H1 (cell line): ENCODE measurements at regions not wholly inside any gene's neighbourhood (a gene's known extent, or its start where the extent isn't known, plus 50 kb on each side); places are given as distances from the start of the nearest gene placed in this dataset.

Experiments used
- CTCF ChIA-PET: fragments of 300-600 bp; sonication (Branson Sonifier 250); formaldehyde crosslinking; loops from one replicate; lab custom pipeline; 2021; ENCODE audit not compliant: partially characterized antibody; lab: Charles Lee
- POLR2A ChIA-PET: fragments of 300-600 bp; sonication (Branson Sonifier 250); formaldehyde crosslinking; loops from one replicate; lab custom pipeline; 2021; ENCODE audit warnings: inconsistent platforms; ENCODE audit not compliant: partially characterized antibody; lab: Charles Lee
- DNase-seq, 2 experiments: peaks; one replicate each; pipeline versions ENCODE4 v3.0.0 to v3.0.0-alpha.2; 2010 to 2022; ENCODE audit warnings: low spot score in 2 of 2, low read depth in 1 of 2, mixed read lengths in 1 of 2
- FAIRE-seq: peaks from 2 replicates; lab custom pipeline; 2011; peaks lifted over from hg19 to GRCh38; lab: Jason Lieb, UNC
- H2AFZ ChIP-seq: 2 replicates; pipeline ENCODE4 v1.8.1; 2012; ENCODE audit warnings: low read length, inconsistent platforms
- H2AK5ac ChIP-seq: 2 replicates; pipeline ENCODE4 v1.6.1; 2013; ENCODE audit warnings: low read depth, low read length
- H2BK120ac ChIP-seq: replicated peaks from 2 replicates; pipeline ENCODE3; 2013; ENCODE audit warnings: low read depth, low read length, inconsistent platforms
- H2BK12ac ChIP-seq: 2 replicates; pipeline ENCODE4 v1.6.1; 2013; ENCODE audit warnings: low read depth, low read length
- H2BK15ac ChIP-seq: 2 replicates; pipeline ENCODE4 v1.6.1; 2013; ENCODE audit warnings: low read length
- H2BK20ac ChIP-seq: 2 replicates; pipeline ENCODE4 v1.6.1; 2013; ENCODE audit warnings: low read length
- H2BK5ac ChIP-seq: 2 replicates; pipeline ENCODE4 v1.6.1; 2013; ENCODE audit warnings: low read depth, low read length
- H3K14ac ChIP-seq: 2 replicates; pipeline ENCODE4 v1.6.1; 2013; ENCODE audit warnings: inconsistent platforms; ENCODE audit not compliant: insufficient read length
- H3K18ac ChIP-seq: 2 replicates; pipeline ENCODE4 v1.6.1; 2013; ENCODE audit warnings: low read length; ENCODE audit errors: extremely low read depth
- H3K23ac ChIP-seq: 2 replicates; pipeline ENCODE4 v1.6.1; 2013; ENCODE audit warnings: inconsistent platforms; ENCODE audit not compliant: insufficient read length
- H3K23me2 ChIP-seq: 2 replicates; pipeline ENCODE4 v1.6.1; 2013; ENCODE audit warnings: low read depth, low read length
- H3K27ac ChIP-seq: 2 replicates; pipeline ENCODE4 v1.6.1; 2011; ENCODE audit warnings: low read depth, low read length, inconsistent platforms
- H3K27me3 ChIP-seq, 4 experiments: replicated peaks in 1 of 4; 1 replicate in 1 of 4; 2 replicates in 3 of 4; pipeline versions ENCODE4 v1.6.1 to v1.8.1; 2011 to 2013; ENCODE audit warnings: low read length in 3 of 4, mild to moderate bottlenecking in 3 of 4, inconsistent platforms in 2 of 4, mixed read lengths in 2 of 4, moderate library complexity in 1 of 4; ENCODE audit not compliant: control insufficient read depth in 3 of 4, insufficient read depth in 3 of 4; ENCODE audit errors: extremely low read depth in 1 of 4
- H3K36me3 ChIP-seq, 4 experiments: 2 replicates each; pipeline versions ENCODE4 v1.6.1 to v1.8.1; 2011 to 2013; ENCODE audit warnings: mild to moderate bottlenecking in 4 of 4, low read length in 3 of 4, moderate library complexity in 2 of 4, control low read depth in 1 of 4, inconsistent platforms in 1 of 4; ENCODE audit not compliant: insufficient read depth in 4 of 4, control insufficient read depth in 2 of 4
- H3K4ac ChIP-seq: replicated peaks from 2 replicates; pipeline ENCODE3; 2013; ENCODE audit warnings: low read length, low read depth, mixed read lengths, inconsistent platforms; ENCODE audit not compliant: insufficient read length
- H3K4me1 ChIP-seq, 4 experiments: replicated peaks in 1 of 4; 1 replicate in 1 of 4; 2 replicates in 3 of 4; pipeline versions ENCODE4 v1.6.1 to v1.8.1; 2011 to 2013; ENCODE audit warnings: low read length in 3 of 4, inconsistent platforms in 2 of 4, mixed read lengths in 1 of 4; ENCODE audit not compliant: insufficient read depth in 4 of 4, control insufficient read depth in 3 of 4
- H3K4me2 ChIP-seq, 2 experiments: 2 replicates each; pipeline versions ENCODE4 v1.6.1 to v1.8.1; 2011 to 2013; ENCODE audit warnings: low read depth in 2 of 2, low read length in 2 of 2, control low read depth in 1 of 2, inconsistent platforms in 1 of 2, mild to moderate bottlenecking in 1 of 2; ENCODE audit not compliant: insufficient read depth in 1 of 2
- H3K4me3 ChIP-seq, 4 experiments: fragments of 200-600, 300-600 bp in 1 of 4; sonication (generic), shearing (Covaris generic), sonication (Bioruptor Twin) in 1 of 4; 2 replicates each; pipeline versions ENCODE4 v1.5.1 to v1.8.1; 2011 to 2016; ENCODE audit warnings: low read length in 4 of 4, low read depth in 3 of 4, control low read depth in 2 of 4, inconsistent platforms in 2 of 4, mild to moderate bottlenecking in 2 of 4, mixed read lengths in 1 of 4, moderate library complexity in 1 of 4; ENCODE audit not compliant: insufficient read depth in 2 of 4; ENCODE audit errors: extremely low read depth in 1 of 4
- H3K56ac ChIP-seq: replicated peaks from 2 replicates; pipeline ENCODE3; 2013; ENCODE audit warnings: low read depth, mild to moderate bottlenecking, mixed read lengths, low read length, inconsistent platforms; ENCODE audit not compliant: insufficient read length
- H3K79me1 ChIP-seq: 2 replicates; pipeline ENCODE4 v1.6.1; 2013; ENCODE audit warnings: low read depth, low read length, control low read depth
- H3K79me2 ChIP-seq, 2 experiments: 2 replicates each; pipeline versions ENCODE4 v1.6.1 to v1.8.1; 2012 to 2013; ENCODE audit warnings: low read length in 2 of 2, mild to moderate bottlenecking in 2 of 2, inconsistent platforms in 1 of 2; ENCODE audit not compliant: insufficient read depth in 2 of 2, control insufficient read depth in 1 of 2
- H3K9ac ChIP-seq, 4 experiments: replicated peaks in 1 of 4; 1 replicate in 1 of 4; 2 replicates in 3 of 4; pipeline versions ENCODE4 v1.6.1 to v1.8.1; 2011 to 2013; ENCODE audit warnings: low read depth in 3 of 4, low read length in 3 of 4, control low read depth in 2 of 4, mild to moderate bottlenecking in 2 of 4, moderate library complexity in 2 of 4, inconsistent platforms in 1 of 4; ENCODE audit errors: extremely low read depth in 1 of 4
- H3K9me3 ChIP-seq, 2 experiments: 2 replicates each; pipeline versions ENCODE4 v1.6.1 to v1.8.1; 2012 to 2013; ENCODE audit warnings: mild to moderate bottlenecking in 2 of 2, moderate library complexity in 2 of 2, control low read depth in 1 of 2, inconsistent platforms in 1 of 2, low read depth in 1 of 2, low read length in 1 of 2, mixed read lengths in 1 of 2; ENCODE audit not compliant: insufficient read depth in 2 of 2
- H4K20me1 ChIP-seq, 2 experiments: replicated peaks in 1 of 2; 2 replicates each; pipeline versions ENCODE3 to v1.8.1; 2011 to 2013; ENCODE audit warnings: inconsistent platforms in 2 of 2, low read length in 2 of 2, mild to moderate bottlenecking in 1 of 2; ENCODE audit not compliant: insufficient read depth in 2 of 2, control insufficient read depth in 1 of 2
- H4K5ac ChIP-seq: 2 replicates; pipeline ENCODE4 v1.6.1; 2013; ENCODE audit warnings: low read length, low read depth, mixed read lengths, inconsistent platforms; ENCODE audit not compliant: insufficient read length
- H4K8ac ChIP-seq: 2 replicates; pipeline ENCODE4 v1.8.0; 2013; ENCODE audit warnings: mild to moderate bottlenecking, moderate library complexity, low read length, inconsistent platforms; ENCODE audit not compliant: insufficient read depth; ENCODE audit errors: extremely low read depth
- H4K91ac ChIP-seq: replicated peaks from 2 replicates; pipeline ENCODE3; 2013; ENCODE audit warnings: low read length, mixed read lengths, inconsistent platforms; ENCODE audit not compliant: insufficient read length
- POLR2A ChIP-seq, 2 experiments: IDR thresholded peaks; 1 replicate in 1 of 2; 2 replicates in 1 of 2; pipeline ENCODE4 v1.6.1; 2011; ENCODE audit warnings: low read depth in 2 of 2, low read length in 2 of 2, mild to moderate bottlenecking in 2 of 2; ENCODE audit errors: control extremely low read depth in 1 of 2
- whole genome bisulfite sequencing, 2 experiments: shearing (Covaris generic) in 1 of 2; methylation state at CpG; one replicate each; pipeline versions ENCODE4 v1.1.6 to v1.1.7; 2013 to 2015; ENCODE audit warnings: low lambda C conversion rate in 2 of 2, mixed read lengths in 2 of 2, inconsistent platforms in 1 of 2, low coverage in 1 of 2, missing lambda C conversion rate in 1 of 2; ENCODE audit not compliant: insufficient replicate concordance in 2 of 2, insufficient coverage in 1 of 2, insufficient read length in 1 of 2; ENCODE audit errors: extremely low coverage in 1 of 2, missing lambda C conversion rate in 1 of 2; 5-methylcytosine and 5-hydroxymethylcytosine counted together

DNA sequence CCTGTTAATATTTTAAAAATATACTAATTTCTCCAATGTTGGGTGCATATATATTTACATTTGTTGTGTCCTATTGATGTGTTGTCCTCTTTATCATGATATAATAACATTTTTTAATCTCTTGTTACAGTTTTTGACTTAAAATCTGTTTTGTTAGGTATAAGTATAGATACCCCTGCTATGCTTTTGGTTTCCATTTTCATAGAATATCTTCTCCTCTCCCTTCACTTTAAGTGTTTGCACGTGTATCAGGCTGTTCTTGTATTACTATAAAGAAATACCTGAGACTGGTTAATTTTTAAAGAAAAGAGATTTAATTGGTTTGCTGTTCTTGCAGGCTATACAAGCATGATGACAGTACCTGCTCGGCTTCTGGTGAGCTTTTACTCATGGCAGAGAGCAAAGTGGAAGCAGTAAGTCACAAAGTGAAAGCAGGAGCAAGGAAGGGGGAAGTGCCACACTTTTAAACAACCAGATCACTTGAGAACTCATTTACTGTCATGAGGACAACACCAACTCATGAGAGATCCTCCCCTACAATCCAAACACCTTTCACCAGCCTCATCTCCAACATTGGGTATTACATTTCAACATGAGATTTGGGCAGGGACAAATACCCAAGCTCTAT, 340.5 kb upstream of the SYNCRIP start:
- no peak for FAIRE-seq
- no peak overlapping the region for H3K14ac ChIP-seq

More for the DNA sequence above, 340.5 kb upstream of the SYNCRIP start:
- Histone ChIP-seq H3K36me3 (no peaks in the 10 kb centered on the region), H2BK15ac (no peak overlapping the region), H4K20me1 (no peaks in the 10 kb centered on the region), H2AFZ (no peak overlapping the region), H3K23me2 (no peaks in the 10 kb centered on the region), H2BK12ac (no peak overlapping the region), H2AK5ac (no peak overlapping the region), H3K27me3 (no peaks in the 10 kb centered on the region), H4K5ac (no peak overlapping the region), H2BK5ac (no peak overlapping the region), H3K56ac (no peak overlapping the region), H3K79me1 (no peaks in the 10 kb centered on the region), H3K4me3 (no peak overlapping the region), H3K9me3 (peaks cover 0 to 11% of the 10 kb centered on the region in 2 experiments; a peak in 2 of 4 replicates), H4K8ac (no peak overlapping the region), H3K4me2 (no peak overlapping the region), H2BK120ac (no peak overlapping the region), H2BK20ac (no peak overlapping the region), H3K4me1 (no peaks in the 10 kb centered on the region), H3K79me2 (no peaks in the 10 kb centered on the region), H3K4ac (no peak overlapping the region), H4K91ac (no peak overlapping the region), H3K9ac (no peak overlapping the region), H3K27ac (no peak overlapping the region), H3K18ac (no peak overlapping the region), H3K23ac (no peak overlapping the region)
- ChIA-PET CTCF (interaction anchor here (0.6 kb wide), 1 partner anchor 245 kb away, joined by 3 read pairs; no protein-coding TSS in a partner anchor), POLR2A (no interaction called here)
- no peak for DNase-seq
- no peak for TF ChIP-seq POLR2A (IDR thresholded peaks at IDR 0.05; ENCODE audit: control extremely low read depth in 1 of 2, low read depth in 2 of 2, low read length in 2 of 2)
- 70% methylated on average over 2 of the region's 2 CpGs; no CpG with 5 or more reads in 1 of the 2 experiments for WGBS, 2 experiments
